ENCODE measurements at regions not wholly inside any gene's neighbourhood (a gene's known extent, or its start where the extent isn't known, plus 50 kb on each side); places are given as distances from the start of the nearest gene placed in this dataset.

- no peak for TF ChIP-seq CTCF (IDR thresholded peaks at IDR 0.05)
- no peak overlapping the region for H3K4me3 ChIP-seq
- no peak overlapping the region for H3K27ac ChIP-seq
- DNase-seq (ENCODE audit: low spot score), result no peak
Observed at GRCh38 chr3:176491084-176491483, 706.2 kb downstream of the TBL1XR1 start.

GRCh38 chr3:176490357-176490756 is 706.9 kb downstream of the TBL1XR1 start:
- DNase-seq (ENCODE audit: low spot score), result no peak

GRCh38 chr3:176479248-176479647 is 718.0 kb downstream of the TBL1XR1 start:
- DNase-seq (ENCODE audit: low spot score), result no peak
- H3K4me3 ChIP-seq, result no peak overlapping the region
- no peak overlapping the region for H3K27ac ChIP-seq
- TF ChIP-seq CTCF (IDR thresholded peaks at IDR 0.05), result no peak

More at GRCh38 chr3:176490357-176490756, 706.9 kb downstream of the TBL1XR1 start:
- Histone ChIP-seq H3K27ac (no peak overlapping the region), H3K4me3 (no peak overlapping the region)
- no peak for TF ChIP-seq CTCF (IDR thresholded peaks at IDR 0.05)

- no peak overlapping the region for H3K27ac ChIP-seq
- no peak for DNase-seq (ENCODE audit: low spot score)
- no peak overlapping the region for H3K4me3 ChIP-seq
- TF ChIP-seq CTCF (IDR thresholded peaks at IDR 0.05), result no peak
Observed at GRCh38 chr3:176469694-176470205, 727.5 kb downstream of the TBL1XR1 start.

GRCh38 chr3:176463610-176464009 is 733.7 kb downstream of the TBL1XR1 start:
- TF ChIP-seq CTCF (IDR thresholded peaks at IDR 0.05), result no peak
- no peak for DNase-seq (ENCODE audit: low spot score)
- H3K4me3 ChIP-seq, result no peak overlapping the region
- no peak overlapping the region for H3K27ac ChIP-seq

GRCh38 chr3:176447369-176447768 is 749.9 kb downstream of the TBL1XR1 start:
- no peak overlapping the region for H3K27ac ChIP-seq
- no peak overlapping the region for H3K4me3 ChIP-seq
- DNase-seq (ENCODE audit: low spot score), result no peak
- TF ChIP-seq CTCF (IDR thresholded peaks at IDR 0.05), result no peak

GRCh38 chr3:176442326-176442725 is 755.0 kb downstream of the TBL1XR1 start:
- no peak for TF ChIP-seq CTCF (IDR thresholded peaks at IDR 0.05)
- Histone ChIP-seq H3K27ac (no peak overlapping the region), H3K4me3 (no peak overlapping the region)
- no peak for DNase-seq (ENCODE audit: low spot score)
